ENCODE measurements at regions not wholly inside any gene's neighbourhood (a gene's known extent, or its start where the extent isn't known, plus 50 kb on each side); places are given as distances from the start of the nearest gene placed in this dataset.

- no peak overlapping the region for H3K27ac ChIP-seq (ENCODE audit: low read depth)
- peaks cover 27% of the 10 kb centered on the region for H3K4me1 Mint-ChIP-seq
- H3K9me2 ChIP-seq (ENCODE audit: insufficient read depth), result no peaks in the 10 kb centered on the region
- H2AFZ ChIP-seq, result no peak overlapping the region
- H3K4me2 ChIP-seq, result no peak overlapping the region
- no peaks in the 10 kb centered on the region for H3K9me3 Mint-ChIP-seq
- H4K20me1 ChIP-seq (replicated peaks; ENCODE audit: insufficient read depth), result no peaks in the 10 kb centered on the region
- H3K4me3 Mint-ChIP-seq, result no peak overlapping the region
- peaks cover 12% of the 10 kb centered on the region for H3K4me1 ChIP-seq (ENCODE audit: insufficient read depth)
- no peaks in the 10 kb centered on the region for H3K36me3 ChIP-seq (ENCODE audit: insufficient read depth)
- no peaks in the 10 kb centered on the region for H3F3A ChIP-seq (replicated peaks; ENCODE audit: low read depth)
- H3K27me3 ChIP-seq (ENCODE audit: insufficient read depth), result no peaks in the 10 kb centered on the region
- H3K4me3 ChIP-seq, result no peak overlapping the region
- no peaks in the 10 kb centered on the region for H3K36me3 Mint-ChIP-seq (ENCODE audit: low read depth)
- H3K79me2 ChIP-seq (replicated peaks; ENCODE audit: insufficient read depth), result peaks cover 42% of the 10 kb centered on the region
- no peak overlapping the region for H3K27ac Mint-ChIP-seq
- ATAC-seq (no peak), DNase-seq (ENCODE audit: low spot score) (no peak)
- TF ChIP-seq ETS1 (IDR thresholded peaks at IDR 0.05) (no peak), JUNB (IDR thresholded peaks at IDR 0.05; ENCODE audit: unreplicated experiment) (no peak), CREB1 (CRISPR knock-in tag; IDR thresholded peaks at IDR 0.05; ENCODE audit: low read depth) (no peak), STAT1 (IDR thresholded peaks at IDR 0.05; ENCODE audit: unreplicated experiment) (no peak), EZH2phosphoT487 (IDR thresholded peaks at IDR 0.05; ENCODE audit: unreplicated experiment) (no peak), EZH2 (IDR thresholded peaks at IDR 0.05; ENCODE audit: low read depth, unreplicated experiment) (no peak), POLR2AphosphoS5 (IDR thresholded peaks at IDR 0.05; ENCODE audit: low read depth) (no peak), NANOG (IDR thresholded peaks at IDR 0.05; ENCODE audit: borderline replicate concordance) (no peak), CTCF (conservative IDR thresholded peaks at IDR 0.05; ENCODE audit: low read depth in 2 of 2) (no peak), ZNF114 (CRISPR knock-in tag; IDR thresholded peaks at IDR 0.05) (no peak), REST (IDR thresholded peaks at IDR 0.05; ENCODE audit: unreplicated experiment) (no peak)
- H3K27me3 Mint-ChIP-seq (ENCODE audit: insufficient read depth, low read depth, poor library complexity), result peaks cover 9% of the 10 kb centered on the region
Observed at GRCh38 chr6:138605958-138606357, 106.7 kb upstream of the NHSL1 start.

Data from GM23338 (cell line).